OCI-LY7 (cell line): ENCODE measurements at regions not wholly inside any gene's neighbourhood (a gene's known extent, or its start where the extent isn't known, plus 50 kb on each side); places are given as distances from the start of the nearest gene placed in this dataset.

ENCODE experiments used
- BruUV-seq: library from RNA; stranded (reverse); fragments of 400-500 nt; replicated peaks from 2 replicates; lab custom pipeline; 2021; lab: Mats Ljungman, UMichigan
- CTCF ChIA-PET: fragments of 300-600 bp; sonication (Branson Sonifier 250); formaldehyde crosslinking; loops from one replicate; lab custom pipeline; 2022; ENCODE audit warnings: antibody characterized with exemption; ENCODE audit not compliant: unreplicated experiment; lab: Charles Lee
- POLR2A ChIA-PET: fragments of 300-600 bp; sonication (Branson Sonifier 250); formaldehyde crosslinking; loops from one replicate; lab custom pipeline; 2022; ENCODE audit warnings: antibody characterized with exemption; lab: Charles Lee
- DNase-seq: peaks from one replicate; pipeline ENCODE4 v3.0.0-alpha.2; 2015; ENCODE audit warnings: low spot score
- H2AFZ ChIP-seq: fragments of 200-600 bp; sonication (generic), shearing (Covaris generic); 2 replicates; pipeline ENCODE4 v1.6.1; 2014; ENCODE audit warnings: mild to moderate bottlenecking, antibody characterized with exemption, low read length, moderate library complexity
- H3K27ac ChIP-seq: fragments of 200-600 bp; sonication (generic); 2 replicates; pipeline ENCODE4 v1.5.1; 2014; ENCODE audit warnings: mixed run types, low read depth, mild to moderate bottlenecking, moderate library complexity, low read length, inconsistent platforms; ENCODE audit not compliant: poor library complexity, severe bottlenecking
- H3K36me3 ChIP-seq: fragments of 200-600 bp; sonication (generic); 2 replicates; pipeline ENCODE4 v1.6.1; 2014; ENCODE audit warnings: mild to moderate bottlenecking, antibody characterized with exemption, low read length, moderate library complexity, mixed read lengths; ENCODE audit not compliant: insufficient read depth
- H3K4me1 ChIP-seq: fragments of 200-600 bp; sonication (generic); 2 replicates; pipeline ENCODE4 v1.5.1; 2014; ENCODE audit warnings: mild to moderate bottlenecking, low read length; ENCODE audit not compliant: insufficient read depth, poor library complexity, severe bottlenecking
- H3K4me2 ChIP-seq: fragments of 200-600 bp; sonication (generic); 2 replicates; pipeline ENCODE4 v1.6.1; 2014; ENCODE audit warnings: mild to moderate bottlenecking, low read length
- H3K4me3 ChIP-seq: fragments of 200-600 bp; sonication (generic); 2 replicates; pipeline ENCODE4 v1.5.1; 2014; ENCODE audit warnings: mild to moderate bottlenecking, low read depth, low read length; ENCODE audit not compliant: poor library complexity, severe bottlenecking
- H3K79me2 ChIP-seq: fragments of 200-600 bp; sonication (generic); 2 replicates; pipeline ENCODE4 v1.6.1; 2016; ENCODE audit warnings: low read depth, mild to moderate bottlenecking, low read length, moderate library complexity, mixed read lengths; ENCODE audit not compliant: insufficient read depth
- H3K9me2 ChIP-seq: fragments of 200-600 bp; sonication (generic); 2 replicates; pipeline ENCODE4 v1.6.1; 2016; ENCODE audit warnings: mild to moderate bottlenecking, low read length, mixed read lengths; ENCODE audit not compliant: insufficient read depth
- H3K9me3 ChIP-seq: fragments of 200-600 bp; sonication (generic); 2 replicates; pipeline ENCODE4 v1.6.1; 2014; ENCODE audit warnings: mild to moderate bottlenecking, mixed run types, low read length, mixed read lengths
- H4K20me1 ChIP-seq: fragments of 200-600 bp; sonication (generic); 2 replicates; pipeline ENCODE4 v1.6.1; 2014; ENCODE audit warnings: mild to moderate bottlenecking, antibody characterized with exemption, low read length, moderate library complexity, mixed read lengths; ENCODE audit not compliant: insufficient read depth
- CTCF ChIP-seq: fragments of 200-600 bp; sonication (generic); conservative IDR thresholded peaks from 2 replicates; pipeline ENCODE4 v1.5.1; 2014; ENCODE audit warnings: mild to moderate bottlenecking, antibody characterized with exemption, low read length, moderate library complexity, mixed read lengths
- EZH2phosphoT487 ChIP-seq: fragments of 200-600 bp; sonication (generic); IDR thresholded peaks from 2 replicates; pipeline ENCODE4 v1.6.1; 2018; ENCODE audit warnings: low read depth, borderline replicate concordance, mild to moderate bottlenecking, mixed run types, antibody characterized with exemption, low read length, moderate library complexity, mixed read lengths
- intact Hi-C: fragments of 100-400 bp; cut with micrococcal nuclease; formaldehyde crosslinking; loops from one replicate; pipeline ENCODE4 v1.10.0; 2022; ENCODE audit not compliant: unreplicated experiment

- Histone ChIP-seq H4K20me1 (no peaks in the 10 kb centered on the region), H3K4me1 (no peaks in the 10 kb centered on the region), H3K9me2 (no peaks in the 10 kb centered on the region), H3K27ac (no peak overlapping the region), H3K4me3 (no peak overlapping the region), H3K79me2 (no peaks in the 10 kb centered on the region), H3K9me3 (no peaks in the 10 kb centered on the region), H2AFZ (no peak overlapping the region), H3K36me3 (no peaks in the 10 kb centered on the region), H3K4me2 (no peak overlapping the region)
- CTCF ChIA-PET, result interaction anchor here (0.6 kb wide), 1 partner anchor 51 kb away, joined by 3 read pairs; no protein-coding TSS in a partner anchor
- intact Hi-C loops, result no loop called here
- POLR2A ChIA-PET, result no interaction called here
- no TSS peak for BruUV-seq
- no peak for TF ChIP-seq EZH2phosphoT487
- no peak for TF ChIP-seq CTCF
- no peak for DNase-seq
These were observed 199.1 kb downstream of the TJP1 start for GRCh38 chr15:29623116-29623639.

GRCh38 chr15:29622637-29623036 lies 199.6 kb downstream of the TJP1 start:
- Histone ChIP-seq H4K20me1 (no peaks in the 10 kb centered on the region), H3K4me1 (no peaks in the 10 kb centered on the region), H2AFZ (no peak overlapping the region), H3K9me2 (no peaks in the 10 kb centered on the region), H3K4me2 (no peak overlapping the region), H3K4me3 (no peak overlapping the region), H3K36me3 (no peaks in the 10 kb centered on the region), H3K27ac (no peak overlapping the region), H3K9me3 (no peaks in the 10 kb centered on the region), H3K79me2 (no peaks in the 10 kb centered on the region)
- CTCF ChIA-PET, result no interaction called here
- TF ChIP-seq EZH2phosphoT487 (no peak), CTCF (no peak)
- no peak for DNase-seq
- POLR2A ChIA-PET, result no interaction called here
- intact Hi-C loops, result no loop called here
- no TSS peak for BruUV-seq

- Histone ChIP-seq H3K4me2 (no peak overlapping the region), H4K20me1 (no peaks in the 10 kb centered on the region), H3K4me1 (no peaks in the 10 kb centered on the region), H3K4me3 (no peak overlapping the region), H3K36me3 (no peaks in the 10 kb centered on the region), H2AFZ (no peak overlapping the region), H3K9me3 (no peaks in the 10 kb centered on the region), H3K27ac (no peak overlapping the region), H3K9me2 (no peaks in the 10 kb centered on the region), H3K79me2 (no peaks in the 10 kb centered on the region)
- BruUV-seq, result no TSS peak
- TF ChIP-seq CTCF (no peak), EZH2phosphoT487 (no peak)
- POLR2A ChIA-PET, result no interaction called here
- intact Hi-C loops, result no loop called here
- DNase-seq, result no peak
- CTCF ChIA-PET, result no interaction called here
These were observed 200.7 kb downstream of the TJP1 start for GRCh38 chr15:29621616-29622015.
